OCI-LY3 (cell line): ENCODE measurements at regions not wholly inside any gene's neighbourhood (a gene's known extent, or its start where the extent isn't known, plus 50 kb on each side); places are given as distances from the start of the nearest gene placed in this dataset.

Experiments used
- EZH2phosphoT487 ChIP-seq: fragments of 200-600 bp; shearing (Covaris generic); IDR thresholded peaks from 2 replicates; pipeline ENCODE4 v1.6.1; 2018; ENCODE audit warnings: antibody characterized with exemption, mixed run types, low read depth
- TF ChIP-seq, protein P1 (sequence below): fragments of 200-600, 300-600 bp; sonication (generic); IDR thresholded peaks from 2 replicates; pipeline ENCODE4 v1.5.1; 2014; ENCODE audit warnings: antibody characterized with exemption, low read length, low read depth

- TF ChIP-seq, protein P1, sequence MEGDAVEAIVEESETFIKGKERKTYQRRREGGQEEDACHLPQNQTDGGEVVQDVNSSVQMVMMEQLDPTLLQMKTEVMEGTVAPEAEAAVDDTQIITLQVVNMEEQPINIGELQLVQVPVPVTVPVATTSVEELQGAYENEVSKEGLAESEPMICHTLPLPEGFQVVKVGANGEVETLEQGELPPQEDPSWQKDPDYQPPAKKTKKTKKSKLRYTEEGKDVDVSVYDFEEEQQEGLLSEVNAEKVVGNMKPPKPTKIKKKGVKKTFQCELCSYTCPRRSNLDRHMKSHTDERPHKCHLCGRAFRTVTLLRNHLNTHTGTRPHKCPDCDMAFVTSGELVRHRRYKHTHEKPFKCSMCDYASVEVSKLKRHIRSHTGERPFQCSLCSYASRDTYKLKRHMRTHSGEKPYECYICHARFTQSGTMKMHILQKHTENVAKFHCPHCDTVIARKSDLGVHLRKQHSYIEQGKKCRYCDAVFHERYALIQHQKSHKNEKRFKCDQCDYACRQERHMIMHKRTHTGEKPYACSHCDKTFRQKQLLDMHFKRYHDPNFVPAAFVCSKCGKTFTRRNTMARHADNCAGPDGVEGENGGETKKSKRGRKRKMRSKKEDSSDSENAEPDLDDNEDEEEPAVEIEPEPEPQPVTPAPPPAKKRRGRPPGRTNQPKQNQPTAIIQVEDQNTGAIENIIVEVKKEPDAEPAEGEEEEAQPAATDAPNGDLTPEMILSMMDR: no peak
- no peak for TF ChIP-seq EZH2phosphoT487
Measured at GRCh38 chr12:42807766-42808165, 218.2 kb upstream of the PRICKLE1 start.
